Astrocyte (in vitro differentiated cells and primary cell): ENCODE measurements at regions not wholly inside any gene's neighbourhood (a gene's known extent, or its start where the extent isn't known, plus 50 kb on each side); places are given as distances from the start of the nearest gene placed in this dataset.

Source experiments
- EZH2 ChIP-seq: IDR thresholded peaks from 2 replicates; pipeline ENCODE4 v1.6.1; 2012; ENCODE audit warnings: mild to moderate bottlenecking, low read length, inconsistent platforms; ENCODE audit not compliant: insufficient read depth
- TF ChIP-seq, protein P1 (sequence below): IDR thresholded peaks from 2 replicates; pipeline ENCODE4 v1.5.1; 2011; ENCODE audit warnings: low read depth, mild to moderate bottlenecking, inconsistent platforms, low read length, moderate library complexity; ENCODE audit not compliant: insufficient read depth

DNA sequence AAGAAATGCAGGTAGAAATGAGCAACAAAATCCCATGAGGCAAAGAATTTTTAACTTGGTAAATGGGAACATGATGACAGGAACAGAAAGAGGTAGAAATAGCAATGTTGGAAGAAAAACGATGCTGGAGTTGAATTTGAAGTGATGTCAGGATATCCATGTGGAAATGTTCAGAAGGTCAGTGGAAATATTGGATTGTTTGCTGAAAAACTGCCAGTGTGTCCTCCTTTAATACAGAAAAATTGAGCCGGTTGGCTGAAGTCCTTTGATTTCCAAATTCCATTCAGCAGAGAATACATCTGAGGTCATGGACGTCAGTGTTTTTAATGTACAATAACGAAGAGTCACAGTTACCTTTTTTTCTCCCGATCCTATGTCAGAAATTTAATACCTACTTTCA lies 110.0 kb upstream of the DMAC1 start:
- TF ChIP-seq EZH2, result no peak
- TF ChIP-seq, protein P1, sequence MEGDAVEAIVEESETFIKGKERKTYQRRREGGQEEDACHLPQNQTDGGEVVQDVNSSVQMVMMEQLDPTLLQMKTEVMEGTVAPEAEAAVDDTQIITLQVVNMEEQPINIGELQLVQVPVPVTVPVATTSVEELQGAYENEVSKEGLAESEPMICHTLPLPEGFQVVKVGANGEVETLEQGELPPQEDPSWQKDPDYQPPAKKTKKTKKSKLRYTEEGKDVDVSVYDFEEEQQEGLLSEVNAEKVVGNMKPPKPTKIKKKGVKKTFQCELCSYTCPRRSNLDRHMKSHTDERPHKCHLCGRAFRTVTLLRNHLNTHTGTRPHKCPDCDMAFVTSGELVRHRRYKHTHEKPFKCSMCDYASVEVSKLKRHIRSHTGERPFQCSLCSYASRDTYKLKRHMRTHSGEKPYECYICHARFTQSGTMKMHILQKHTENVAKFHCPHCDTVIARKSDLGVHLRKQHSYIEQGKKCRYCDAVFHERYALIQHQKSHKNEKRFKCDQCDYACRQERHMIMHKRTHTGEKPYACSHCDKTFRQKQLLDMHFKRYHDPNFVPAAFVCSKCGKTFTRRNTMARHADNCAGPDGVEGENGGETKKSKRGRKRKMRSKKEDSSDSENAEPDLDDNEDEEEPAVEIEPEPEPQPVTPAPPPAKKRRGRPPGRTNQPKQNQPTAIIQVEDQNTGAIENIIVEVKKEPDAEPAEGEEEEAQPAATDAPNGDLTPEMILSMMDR, result no peak
